Breast epithelium (tissue), 4 donors: ENCODE measurements at regions not wholly inside any gene's neighbourhood (a gene's known extent, or its start where the extent isn't known, plus 50 kb on each side); places are given as distances from the start of the nearest gene placed in this dataset.

Source experiments
- DNase-seq, 2 donors: peaks; one replicate each; pipeline ENCODE4 v3.0.0-alpha.2; 2019; ENCODE audit warnings: low spot score in 2 of 2
- H3K27ac ChIP-seq, 2 donors: fragments of 200-600 bp; sonication (generic) in 1 of 2; one replicate each; pipeline ENCODE4 v1.5.1; 2016 to 2019; ENCODE audit warnings: mild to moderate bottlenecking in 1 of 2
- H3K27me3 ChIP-seq, 2 donors: fragments of 200-600 bp; sonication (generic) in 1 of 2; one replicate each; pipeline versions ENCODE4 v1.5.1 to v1.6.0; 2017 to 2019; ENCODE audit warnings: control low read depth in 1 of 2, mild to moderate bottlenecking in 1 of 2
- H3K36me3 ChIP-seq: fragments of 200-600 bp; one replicate; pipeline ENCODE4 v1.5.1; 2019
- H3K4me1 ChIP-seq, 2 donors: fragments of 200-600 bp; sonication (generic); one replicate each; pipeline ENCODE4 v1.5.1; 2016 to 2019; ENCODE audit warnings: control low read depth in 1 of 2
- H3K4me3 ChIP-seq, 3 donors: fragments of 200-600 bp; sonication (generic); 1 replicate in 2 of 3; 2 replicates in 1 of 3; pipeline ENCODE4 v1.5.1; 2016 to 2019; ENCODE audit warnings: mild to moderate bottlenecking in 3 of 3, moderate library complexity in 2 of 3
- H3K9me3 ChIP-seq, 2 donors: fragments of 200-600 bp; sonication (generic) in 1 of 2; one replicate each; pipeline ENCODE4 v1.5.1; 2016 to 2019; ENCODE audit warnings: control low read depth in 1 of 2
- CTCF ChIP-seq, 3 donors: fragments of 450-650 bp; IDR thresholded peaks; one replicate each; pipeline ENCODE4 v1.5.1; 2016 to 2017; ENCODE audit warnings: antibody characterized with exemption in 3 of 3, mild to moderate bottlenecking in 3 of 3, moderate library complexity in 3 of 3
- POLR2A ChIP-seq: fragments of 450-650 bp; IDR thresholded peaks from one replicate; pipeline ENCODE4 v1.6.1; 2016; ENCODE audit warnings: antibody characterized with exemption, mild to moderate bottlenecking, moderate library complexity
- POLR2AphosphoS5 ChIP-seq, 3 donors: sonication (generic); formaldehyde crosslinking; IDR thresholded peaks; one replicate each; pipeline ENCODE4 v1.6.1; 2017; ENCODE audit warnings: antibody characterized with exemption in 3 of 3
- intact Hi-C: fragments of 100-400 bp; cut with DNase I; formaldehyde crosslinking; loops from one replicate; pipeline ENCODE4 v1.15.1; 2023; ENCODE audit warnings: low total_unique reads

GRCh38 chr2:196344397-196344796, 173.0 kb upstream of the STK17B start:
- Histone ChIP-seq H3K36me3 (no peaks in the 10 kb centered on the region), H3K9me3 (no peaks in the 10 kb centered on the region), H3K27ac (no peak overlapping the region), H3K4me1 (no peaks in the 10 kb centered on the region), H3K27me3 (no peaks in the 10 kb centered on the region), H3K4me3 (no peak overlapping the region)
- no peak for DNase-seq
- intact Hi-C loops, result loop anchor here (10.0 kb wide), 1 partner anchor 270 kb away; no protein-coding TSS in a partner anchor
- TF ChIP-seq POLR2AphosphoS5 (IDR thresholded peaks at IDR 0.05), result no peak
- no peak for TF ChIP-seq CTCF (IDR thresholded peaks at IDR 0.05)
- no peak for TF ChIP-seq POLR2A

GRCh38 chr2:196353717-196354116, 182.3 kb upstream of the STK17B start:
- no peak overlapping the region for H3K4me3 ChIP-seq
- H3K27me3 ChIP-seq, result no peaks in the 10 kb centered on the region
- no peaks in the 10 kb centered on the region for H3K4me1 ChIP-seq
- intact Hi-C loops, result no loop called here
- H3K27ac ChIP-seq, result no peak overlapping the region
- H3K9me3 ChIP-seq, result peaks cover 8 to 11% of the 10 kb centered on the region in 2 donors
- TF ChIP-seq POLR2AphosphoS5 (IDR thresholded peaks at IDR 0.05), result no peak
- no peak for TF ChIP-seq POLR2A
- TF ChIP-seq CTCF (IDR thresholded peaks at IDR 0.05), result no peak
- DNase-seq, result no peak
- no peaks in the 10 kb centered on the region for H3K36me3 ChIP-seq

- Histone ChIP-seq H3K27me3 (no peaks in the 10 kb centered on the region), H3K36me3 (no peaks in the 10 kb centered on the region), H3K27ac (no peak overlapping the region), H3K9me3 (peaks cover 8 to 11% of the 10 kb centered on the region in 2 donors), H3K4me1 (no peaks in the 10 kb centered on the region), H3K4me3 (no peak overlapping the region)
- intact Hi-C loops, result no loop called here
- no peak for DNase-seq
- no peak for TF ChIP-seq CTCF (IDR thresholded peaks at IDR 0.05)
- TF ChIP-seq POLR2AphosphoS5 (IDR thresholded peaks at IDR 0.05), result no peak
- TF ChIP-seq POLR2A, result no peak
These were observed 182.8 kb upstream of the STK17B start for GRCh38 chr2:196354186-196354585.

- Histone ChIP-seq H3K9me3 (peaks cover 8 to 11% of the 10 kb centered on the region in 2 donors), H3K27me3 (no peaks in the 10 kb centered on the region), H3K4me3 (no peak overlapping the region), H3K4me1 (no peaks in the 10 kb centered on the region), H3K27ac (no peak overlapping the region), H3K36me3 (no peaks in the 10 kb centered on the region)
- TF ChIP-seq POLR2AphosphoS5 (IDR thresholded peaks at IDR 0.05) (no peak), CTCF (IDR thresholded peaks at IDR 0.05) (no peak), POLR2A (no peak)
- intact Hi-C loops, result no loop called here
- no peak for DNase-seq
These were observed 185.0 kb upstream of the STK17B start for GRCh38 chr2:196356332-196356731.

- H3K36me3 ChIP-seq, result no peaks in the 10 kb centered on the region
- H3K4me1 ChIP-seq, result no peaks in the 10 kb centered on the region
- intact Hi-C loops, result no loop called here
- no peak overlapping the region for H3K27ac ChIP-seq
- TF ChIP-seq POLR2A (no peak), POLR2AphosphoS5 (IDR thresholded peaks at IDR 0.05) (no peak), CTCF (IDR thresholded peaks at IDR 0.05) (no peak)
- H3K27me3 ChIP-seq, result no peaks in the 10 kb centered on the region
- H3K4me3 ChIP-seq, result peak overlapping the region in 1 of 3 donors; percentile 24
- H3K9me3 ChIP-seq, result no peaks in the 10 kb centered on the region
- no peak for DNase-seq
These were observed 189.3 kb upstream of the STK17B start for GRCh38 chr2:196360650-196361049.
